ENCODE measurements at regions not wholly inside any gene's neighbourhood (a gene's known extent, or its start where the extent isn't known, plus 50 kb on each side); places are given as distances from the start of the nearest gene placed in this dataset.
"Not testable (repeated sequence)": the region's sequence is repeated elsewhere in the genome, so short reads cannot be mapped to it uniquely, and the experiment has no call there.

DNA sequence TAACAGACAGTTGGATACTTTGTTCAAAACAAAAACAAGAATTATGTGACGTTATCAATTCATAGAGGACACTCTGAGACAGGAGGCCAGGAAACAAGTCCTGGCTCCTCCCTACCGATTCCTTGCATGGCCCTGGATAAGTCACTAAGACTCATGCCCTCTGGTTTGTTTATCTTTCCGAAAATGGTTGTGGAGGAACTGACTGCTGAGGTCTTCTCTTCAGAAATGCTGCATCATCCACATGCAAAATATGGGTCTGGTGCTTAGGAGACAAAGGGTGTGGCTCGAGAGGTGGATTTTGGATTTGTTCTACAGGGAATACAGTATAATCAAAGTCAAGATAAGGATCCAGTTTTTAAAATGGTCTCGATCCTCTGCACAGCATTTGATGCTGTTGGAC, 130.9 kb downstream of the RELL1 start:
- TF ChIP-seq, protein P1, sequence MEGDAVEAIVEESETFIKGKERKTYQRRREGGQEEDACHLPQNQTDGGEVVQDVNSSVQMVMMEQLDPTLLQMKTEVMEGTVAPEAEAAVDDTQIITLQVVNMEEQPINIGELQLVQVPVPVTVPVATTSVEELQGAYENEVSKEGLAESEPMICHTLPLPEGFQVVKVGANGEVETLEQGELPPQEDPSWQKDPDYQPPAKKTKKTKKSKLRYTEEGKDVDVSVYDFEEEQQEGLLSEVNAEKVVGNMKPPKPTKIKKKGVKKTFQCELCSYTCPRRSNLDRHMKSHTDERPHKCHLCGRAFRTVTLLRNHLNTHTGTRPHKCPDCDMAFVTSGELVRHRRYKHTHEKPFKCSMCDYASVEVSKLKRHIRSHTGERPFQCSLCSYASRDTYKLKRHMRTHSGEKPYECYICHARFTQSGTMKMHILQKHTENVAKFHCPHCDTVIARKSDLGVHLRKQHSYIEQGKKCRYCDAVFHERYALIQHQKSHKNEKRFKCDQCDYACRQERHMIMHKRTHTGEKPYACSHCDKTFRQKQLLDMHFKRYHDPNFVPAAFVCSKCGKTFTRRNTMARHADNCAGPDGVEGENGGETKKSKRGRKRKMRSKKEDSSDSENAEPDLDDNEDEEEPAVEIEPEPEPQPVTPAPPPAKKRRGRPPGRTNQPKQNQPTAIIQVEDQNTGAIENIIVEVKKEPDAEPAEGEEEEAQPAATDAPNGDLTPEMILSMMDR (IDR thresholded peaks at IDR 0.05; ENCODE audit: low read depth, low read length, missing control alignments), result no peak
- H3K4me3 ChIP-seq (ENCODE audit: low read depth, low read length), result no peak overlapping the region
- no peak for DNase-seq (ENCODE audit: low read depth)
- in situ Hi-C loops (cut with HindIII; ENCODE audit: low sequenced_read_pairs), result no loop called here

DNA sequence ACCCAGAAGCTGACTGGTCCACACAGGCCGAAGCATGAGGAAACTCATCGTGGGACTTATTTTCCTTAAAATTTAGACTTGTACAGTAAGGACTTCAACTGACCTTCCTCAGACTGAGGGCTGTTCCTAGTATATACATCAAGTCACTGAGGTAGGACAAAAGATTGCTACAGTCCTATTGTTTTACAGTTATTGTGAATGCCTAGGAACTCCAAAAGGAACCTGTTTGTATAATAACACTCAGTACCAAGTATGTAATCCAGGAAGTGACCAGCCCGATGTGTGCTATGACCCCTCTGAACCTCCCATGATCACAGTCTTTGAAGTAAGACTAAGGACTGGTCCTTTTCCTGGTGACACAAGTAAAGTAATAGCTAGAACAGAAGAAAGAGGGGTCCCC, 136.3 kb downstream of the RELL1 start:
- DNase-seq (ENCODE audit: low read depth); in situ Hi-C loops (cut with HindIII; ENCODE audit: low sequenced_read_pairs): not testable (repeated sequence)

DNA sequence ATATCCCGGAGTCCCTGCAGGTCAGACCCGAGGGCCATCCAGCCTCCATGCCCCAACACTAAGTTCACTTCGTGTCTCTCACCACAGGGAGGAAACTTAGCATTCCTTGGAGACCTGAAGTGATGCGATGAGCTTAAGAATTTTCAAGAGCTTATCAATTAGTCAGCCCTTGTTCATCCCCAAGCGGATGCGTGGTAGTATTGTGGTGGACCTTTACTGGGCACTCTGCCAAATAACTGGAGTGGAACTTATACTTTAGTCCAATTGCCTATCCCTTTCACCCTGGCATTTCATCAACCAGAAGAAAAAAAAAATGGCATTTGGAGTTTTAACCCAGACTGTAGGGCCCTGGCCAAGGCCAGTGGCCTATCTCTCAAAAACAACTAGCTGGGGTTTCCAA, 137.1 kb downstream of the RELL1 start:
- in situ Hi-C loops (cut with HindIII; ENCODE audit: low sequenced_read_pairs), result no loop called here
- peak; percentile 55 for DNase-seq (ENCODE audit: low read depth)
- no peak overlapping the region for H3K4me3 ChIP-seq (ENCODE audit: low read depth, low read length)
- TF ChIP-seq, protein P1 (IDR thresholded peaks at IDR 0.05; ENCODE audit: low read depth, low read length, missing control alignments), result no peak

More for the DNA sequence above, 136.3 kb downstream of the RELL1 start:
- not testable (repeated sequence) for H3K4me3 ChIP-seq (ENCODE audit: low read depth, low read length)

DNA sequence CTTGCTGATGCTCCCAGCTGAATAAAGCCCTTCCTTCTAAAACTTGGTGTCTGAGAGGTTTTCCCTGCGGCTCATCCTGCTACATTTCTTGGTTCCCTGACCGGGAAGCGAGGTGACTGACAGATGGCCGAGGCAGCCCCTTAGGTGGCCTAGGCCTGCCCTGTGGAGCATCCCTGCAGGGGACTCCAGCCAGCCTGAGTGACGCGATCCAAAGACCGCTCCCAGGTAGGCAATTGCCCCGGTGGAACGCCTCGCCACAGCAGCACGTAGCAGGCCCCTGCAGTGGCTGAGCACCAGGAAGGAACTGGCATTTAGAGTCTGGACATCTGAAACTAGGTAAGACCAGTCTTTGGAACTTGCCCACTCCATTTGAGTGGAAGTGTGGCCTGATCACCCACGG, 139.6 kb downstream of the RELL1 start:
- TF ChIP-seq, protein P1 (IDR thresholded peaks at IDR 0.05; ENCODE audit: low read depth, low read length, missing control alignments), result no peak
- in situ Hi-C loops (cut with HindIII; ENCODE audit: low sequenced_read_pairs), result no loop called here
- no peak overlapping the region for H3K4me3 ChIP-seq (ENCODE audit: low read depth, low read length)
- no peak for DNase-seq (ENCODE audit: low read depth)

DNA sequence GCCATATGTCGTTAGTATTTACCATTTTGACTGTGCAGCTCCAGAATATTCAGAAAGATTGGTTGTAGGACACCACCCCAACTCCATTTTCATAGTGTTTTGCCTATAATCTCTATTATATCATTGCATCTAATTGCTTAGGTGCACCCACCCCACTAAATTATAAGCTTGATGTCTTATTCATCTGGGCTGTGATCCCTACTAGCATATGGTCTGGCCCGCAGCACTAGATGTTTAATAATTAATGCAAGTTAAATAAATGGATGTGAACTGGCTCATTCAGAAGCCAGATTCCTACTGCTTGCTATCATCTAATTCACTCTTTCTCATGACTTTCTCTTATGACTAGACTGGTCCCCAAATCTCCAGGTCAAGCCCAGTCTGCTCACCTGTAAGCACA, 143.5 kb downstream of the RELL1 start:
- H3K4me3 ChIP-seq (ENCODE audit: low read depth, low read length), result no peak overlapping the region
- TF ChIP-seq, protein P1 (IDR thresholded peaks at IDR 0.05; ENCODE audit: low read depth, low read length, missing control alignments), result no peak
- in situ Hi-C loops (cut with HindIII; ENCODE audit: low sequenced_read_pairs), result loop anchor here (5.0 kb wide), 1 partner anchor 75 kb away; no protein-coding TSS in a partner anchor
- no peak for DNase-seq (ENCODE audit: low read depth)

DNA sequence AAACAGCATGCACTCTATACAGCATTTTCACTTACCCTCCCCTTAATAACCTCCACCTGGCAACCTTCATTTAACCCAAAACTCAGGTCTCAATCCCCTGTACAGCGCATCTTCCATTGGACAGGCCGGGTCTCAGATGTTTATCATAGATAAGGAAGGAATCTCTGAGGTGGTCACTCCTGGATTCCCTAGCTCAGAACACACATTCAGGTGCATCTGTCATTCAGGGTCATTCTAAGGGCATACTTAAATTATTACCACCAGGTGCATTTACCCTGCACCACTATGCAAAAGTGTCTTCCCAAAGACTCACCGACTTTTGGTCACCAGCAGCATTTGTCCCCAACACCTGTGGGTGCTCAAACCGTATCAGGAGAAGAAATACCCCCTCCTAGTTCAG, 144.2 kb downstream of the RELL1 start:
- no peak overlapping the region for H3K4me3 ChIP-seq (ENCODE audit: low read depth, low read length)
- in situ Hi-C loops (cut with HindIII; ENCODE audit: low sequenced_read_pairs), result loop anchor here (5.0 kb wide), 1 partner anchor 75 kb away; no protein-coding TSS in a partner anchor
- no peak for DNase-seq (ENCODE audit: low read depth)
- TF ChIP-seq, protein P1 (IDR thresholded peaks at IDR 0.05; ENCODE audit: low read depth, low read length, missing control alignments), result no peak

DNA sequence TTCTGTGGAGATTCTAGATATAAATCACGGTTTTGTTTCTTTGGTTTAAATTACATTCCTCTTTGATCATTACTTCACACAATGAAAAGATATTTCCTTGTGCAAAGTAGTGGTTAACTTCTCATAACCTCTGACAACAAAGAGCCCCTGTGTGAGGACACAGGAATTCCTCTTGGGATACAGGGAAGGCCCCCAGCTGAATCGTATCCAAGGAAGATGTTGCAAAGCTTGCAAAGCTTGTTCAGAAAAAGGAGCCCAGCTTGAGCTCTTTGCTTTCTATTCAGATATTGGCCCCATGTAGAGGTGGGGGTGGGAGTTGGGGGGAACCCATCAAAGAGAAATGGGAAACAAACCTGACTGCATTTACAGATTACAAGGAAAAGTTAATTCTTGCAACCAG, 145.7 kb downstream of the RELL1 start:
- H3K4me3 ChIP-seq (ENCODE audit: low read depth, low read length), result no peak overlapping the region
- TF ChIP-seq, protein P1 (IDR thresholded peaks at IDR 0.05; ENCODE audit: low read depth, low read length, missing control alignments), result no peak
- DNase-seq (ENCODE audit: low read depth), result peak; percentile 35
- in situ Hi-C loops (cut with HindIII; ENCODE audit: low sequenced_read_pairs), result loop anchor here (5.0 kb wide), 1 partner anchor 73 kb away; no protein-coding TSS in a partner anchor
